OCI-LY1 (cell line): ENCODE measurements at regions not wholly inside any gene's neighbourhood (a gene's known extent, or its start where the extent isn't known, plus 50 kb on each side); places are given as distances from the start of the nearest gene placed in this dataset.

ENCODE experiments used
- H2AFZ ChIP-seq: fragments of 200-600 bp; sonication (generic), shearing (Covaris generic); 2 replicates; pipeline ENCODE4 v1.6.0; 2014; ENCODE audit warnings: antibody characterized with exemption, mild to moderate bottlenecking, low read length
- H3F3A ChIP-seq: fragments of 200-600 bp; sonication (generic), shearing (Covaris generic); 2 replicates; pipeline ENCODE4 v1.6.0; 2014; ENCODE audit warnings: mild to moderate bottlenecking, antibody characterized with exemption, low read length, moderate library complexity; ENCODE audit not compliant: insufficient read depth
- H3K27ac ChIP-seq: fragments of 200-600 bp; sonication (generic); 2 replicates; pipeline ENCODE4 v1.5.1; 2014; ENCODE audit warnings: low read length, mixed run types, mild to moderate bottlenecking, low read depth; ENCODE audit not compliant: poor library complexity, severe bottlenecking
- H3K27me3 ChIP-seq: fragments of 200-600 bp; sonication (generic); 2 replicates; pipeline ENCODE4 v1.6.0; 2014; ENCODE audit warnings: antibody characterized with exemption, mild to moderate bottlenecking, low read length, moderate library complexity; ENCODE audit not compliant: insufficient read depth
- H3K36me3 ChIP-seq: fragments of 200-600 bp; sonication (generic); 2 replicates; pipeline ENCODE4 v1.6.1; 2014; ENCODE audit warnings: mild to moderate bottlenecking, antibody characterized with exemption, low read length, moderate library complexity, mixed read lengths; ENCODE audit not compliant: insufficient read depth
- H3K4me1 ChIP-seq: fragments of 200-600 bp; sonication (generic); 2 replicates; pipeline ENCODE4 v1.5.1; 2014; ENCODE audit warnings: mild to moderate bottlenecking, low read length, moderate library complexity; ENCODE audit not compliant: insufficient read depth, severe bottlenecking
- H3K4me2 ChIP-seq: fragments of 200-600 bp; sonication (generic), shearing (Covaris generic); 2 replicates; pipeline ENCODE4 v1.6.1; 2014; ENCODE audit warnings: low read length
- H3K4me3 ChIP-seq: fragments of 200-600 bp; sonication (generic); 2 replicates; pipeline ENCODE4 v1.5.1; 2014; ENCODE audit warnings: low read length, low read depth, mild to moderate bottlenecking, mixed read lengths; ENCODE audit not compliant: poor library complexity, severe bottlenecking
- H3K79me2 ChIP-seq: fragments of 200-600 bp; shearing (Covaris generic); 2 replicates; pipeline ENCODE4 v1.6.1; 2016; ENCODE audit warnings: mixed run types, low read length, mixed read lengths; ENCODE audit not compliant: insufficient read depth
- H3K9ac ChIP-seq: fragments of 200-600 bp; sonication (generic), shearing (Covaris generic); 2 replicates; pipeline ENCODE4 v1.6.1; 2014; ENCODE audit warnings: mild to moderate bottlenecking, low read length, mixed read lengths
- H3K9me2 ChIP-seq: fragments of 200-600 bp; sonication (generic), shearing (Covaris generic); 2 replicates; pipeline ENCODE4 v1.6.1; 2014; ENCODE audit warnings: low read depth, mild to moderate bottlenecking, low read length, mixed read lengths
- H3K9me3 ChIP-seq: fragments of 200-600 bp; shearing (Covaris generic); 2 replicates; pipeline ENCODE4 v1.6.1; 2014; ENCODE audit warnings: low read length, mixed read lengths
- H4K20me1 ChIP-seq: fragments of 200-600 bp; sonication (generic), shearing (Covaris generic); 2 replicates; pipeline ENCODE4 v1.6.0; 2016; ENCODE audit warnings: mild to moderate bottlenecking, low read length; ENCODE audit not compliant: insufficient read depth
- CTCF ChIP-seq: fragments of 200-600 bp; sonication (generic), shearing (Covaris generic); IDR thresholded peaks from 2 replicates; pipeline ENCODE4 v1.5.1; 2017; ENCODE audit warnings: mild to moderate bottlenecking, antibody characterized with exemption, low read length, moderate library complexity, mixed read lengths
- EZH2 ChIP-seq: fragments of 200-600 bp; sonication (generic), shearing (Covaris generic); IDR thresholded peaks from 2 replicates; pipeline ENCODE4 v1.8.0; 2017; ENCODE audit warnings: borderline replicate concordance, mixed run types, mild to moderate bottlenecking, antibody characterized with exemption, low read length, moderate library complexity, mixed read lengths

GRCh38 chr3:15889936-15890335 lies 92.2 kb upstream of the ANKRD28 start:
- Histone ChIP-seq H3K27ac (no peak overlapping the region), H3K27me3 (no peaks in the 10 kb centered on the region), H3K4me1 (no peaks in the 10 kb centered on the region), H3K36me3 (no peaks in the 10 kb centered on the region; the same call in 1 of the 2 replicates), H3K9me3 (no peaks in the 10 kb centered on the region), H3F3A (no peaks in the 10 kb centered on the region; the same call in 1 of the 2 replicates), H3K9ac (no peak overlapping the region), H3K4me2 (no peak overlapping the region), H2AFZ (no peak overlapping the region), H3K79me2 (no peaks in the 10 kb centered on the region), H3K4me3 (no peak overlapping the region), H3K9me2 (no peaks in the 10 kb centered on the region), H4K20me1 (no peaks in the 10 kb centered on the region)
- TF ChIP-seq CTCF (no peak), EZH2 (no peak)

- H2AFZ ChIP-seq = no peak overlapping the region
Measured at GRCh38 chr3:15892311-15893227, 94.8 kb upstream of the ANKRD28 start.

GRCh38 chr3:15894382-15894781 lies 96.6 kb upstream of the ANKRD28 start:
- Histone ChIP-seq H3K4me1 (no peaks in the 10 kb centered on the region), H3K9ac (no peak overlapping the region), H4K20me1 (no peaks in the 10 kb centered on the region), H3K27me3 (no peaks in the 10 kb centered on the region), H3K79me2 (no peaks in the 10 kb centered on the region), H3K4me2 (no peak overlapping the region), H2AFZ (no peak overlapping the region), H3K36me3 (no peaks in the 10 kb centered on the region; the same call in 1 of the 2 replicates), H3K9me2 (no peaks in the 10 kb centered on the region), H3K4me3 (no peak overlapping the region), H3K9me3 (no peaks in the 10 kb centered on the region), H3K27ac (no peak overlapping the region), H3F3A (no peaks in the 10 kb centered on the region; the same call in 1 of the 2 replicates)
- TF ChIP-seq CTCF (no peak), EZH2 (no peak)

More at GRCh38 chr3:15892311-15893227, 94.8 kb upstream of the ANKRD28 start:
- Histone ChIP-seq H3K9me2 (no peaks in the 10 kb centered on the region), H4K20me1 (no peaks in the 10 kb centered on the region), H3K9me3 (no peaks in the 10 kb centered on the region), H3K4me3 (no peak overlapping the region), H3K27me3 (no peaks in the 10 kb centered on the region), H3K4me1 (no peaks in the 10 kb centered on the region), H3K79me2 (no peaks in the 10 kb centered on the region), H3K36me3 (no peaks in the 10 kb centered on the region; the same call in 1 of the 2 replicates), H3K9ac (no peak overlapping the region), H3K4me2 (no peak overlapping the region), H3K27ac (no peak overlapping the region), H3F3A (no peaks in the 10 kb centered on the region; the same call in 1 of the 2 replicates)
- TF ChIP-seq CTCF = no peak
- TF ChIP-seq EZH2 = no peak
